ENCODE measurements at regions not wholly inside any gene's neighbourhood (a gene's known extent, or its start where the extent isn't known, plus 50 kb on each side); places are given as distances from the start of the nearest gene placed in this dataset.

GRCh38 chr9:119956111-119956510 is 586.9 kb upstream of the BRINP1 start:
- DNase-seq, result no peak
- no peak overlapping the region for H3K27ac Mint-ChIP-seq
- no peaks in the 10 kb centered on the region for H3K4me1 Mint-ChIP-seq (ENCODE audit: low read depth)
- H3K4me3 Mint-ChIP-seq, result no peak overlapping the region
- peaks cover under 1% of the 10 kb centered on the region for H3K27me3 Mint-ChIP-seq (ENCODE audit: low read depth)
- H3K9me3 Mint-ChIP-seq, result peaks cover 0 to 5% of the 10 kb centered on the region in 2 donors
- H3K36me3 Mint-ChIP-seq (ENCODE audit: insufficient read depth in 2 of 2), result no peaks in the 10 kb centered on the region
- no peak for ATAC-seq (replicated peaks in 1 of 2)

GRCh38 chr9:119955276-119955675 is 586.0 kb upstream of the BRINP1 start:
- no peaks in the 10 kb centered on the region for H3K27me3 Mint-ChIP-seq (ENCODE audit: low read depth)
- H3K27ac Mint-ChIP-seq, result no peak overlapping the region
- no peak overlapping the region for H3K4me3 Mint-ChIP-seq
- DNase-seq (no peak), ATAC-seq (replicated peaks in 1 of 2) (no peak)
- H3K4me1 Mint-ChIP-seq (ENCODE audit: low read depth), result no peaks in the 10 kb centered on the region
- no peaks in the 10 kb centered on the region for H3K36me3 Mint-ChIP-seq (ENCODE audit: insufficient read depth in 2 of 2)
- H3K9me3 Mint-ChIP-seq, result peaks cover 0 to 5% of the 10 kb centered on the region in 2 donors

- Mint-ChIP-seq H3K27ac (no peak overlapping the region), H3K9me3 (peaks cover 0 to 2% of the 10 kb centered on the region in 2 donors), H3K4me1 (ENCODE audit: low read depth) (no peaks in the 10 kb centered on the region), H3K27me3 (ENCODE audit: low read depth) (no peaks in the 10 kb centered on the region), H3K36me3 (ENCODE audit: insufficient read depth in 2 of 2) (no peaks in the 10 kb centered on the region), H3K4me3 (no peak overlapping the region)
- ATAC-seq (replicated peaks in 1 of 2), result no peak
- no peak for DNase-seq
Observed at GRCh38 chr9:119951591-119951990, 582.4 kb upstream of the BRINP1 start.

GRCh38 chr9:119951090-119951489 is 581.9 kb upstream of the BRINP1 start:
- no peak for DNase-seq
- Mint-ChIP-seq H3K27me3 (ENCODE audit: low read depth) (no peaks in the 10 kb centered on the region), H3K36me3 (ENCODE audit: insufficient read depth in 2 of 2) (no peaks in the 10 kb centered on the region), H3K4me3 (no peak overlapping the region), H3K27ac (no peak overlapping the region), H3K9me3 (peaks cover 0 to 2% of the 10 kb centered on the region in 2 donors), H3K4me1 (ENCODE audit: low read depth) (no peaks in the 10 kb centered on the region)
- ATAC-seq (replicated peaks in 1 of 2), result no peak

- Mint-ChIP-seq H3K9me3 (no peaks in the 10 kb centered on the region), H3K27ac (no peak overlapping the region), H3K36me3 (ENCODE audit: insufficient read depth in 2 of 2) (no peaks in the 10 kb centered on the region), H3K4me3 (no peak overlapping the region), H3K4me1 (ENCODE audit: low read depth) (no peaks in the 10 kb centered on the region), H3K27me3 (ENCODE audit: low read depth) (no peaks in the 10 kb centered on the region)
- DNase-seq, result no peak
- no peak for ATAC-seq (replicated peaks in 1 of 2)
Observed at GRCh38 chr9:119945686-119946085, 576.5 kb upstream of the BRINP1 start.

GRCh38 chr9:119941091-119941490 is 571.9 kb upstream of the BRINP1 start:
- DNase-seq (no peak), ATAC-seq (replicated peaks in 1 of 2) (no peak)
- no peak overlapping the region for H3K4me3 Mint-ChIP-seq
- H3K27me3 Mint-ChIP-seq (ENCODE audit: low read depth), result no peaks in the 10 kb centered on the region
- no peaks in the 10 kb centered on the region for H3K4me1 Mint-ChIP-seq (ENCODE audit: low read depth)
- no peak overlapping the region for H3K27ac Mint-ChIP-seq
- H3K36me3 Mint-ChIP-seq (ENCODE audit: insufficient read depth in 2 of 2), result no peaks in the 10 kb centered on the region
- no peaks in the 10 kb centered on the region for H3K9me3 Mint-ChIP-seq

- H3K27me3 Mint-ChIP-seq (ENCODE audit: low read depth), result no peaks in the 10 kb centered on the region
- no peak overlapping the region for H3K27ac Mint-ChIP-seq
- no peaks in the 10 kb centered on the region for H3K36me3 Mint-ChIP-seq (ENCODE audit: insufficient read depth in 2 of 2)
- H3K4me3 Mint-ChIP-seq, result no peak overlapping the region
- no peaks in the 10 kb centered on the region for H3K4me1 Mint-ChIP-seq (ENCODE audit: low read depth)
- no peak for ATAC-seq (replicated peaks in 1 of 2)
- no peak for DNase-seq
- H3K9me3 Mint-ChIP-seq, result no peaks in the 10 kb centered on the region
Observed at GRCh38 chr9:119938871-119939270, 569.6 kb upstream of the BRINP1 start.

- Mint-ChIP-seq H3K4me3 (no peak overlapping the region), H3K36me3 (ENCODE audit: insufficient read depth in 2 of 2) (no peaks in the 10 kb centered on the region), H3K4me1 (ENCODE audit: low read depth) (no peaks in the 10 kb centered on the region), H3K9me3 (peaks cover 2 to 3% of the 10 kb centered on the region in 2 donors), H3K27me3 (ENCODE audit: low read depth) (no peaks in the 10 kb centered on the region), H3K27ac (no peak overlapping the region)
- ATAC-seq (replicated peaks in 1 of 2) (no peak), DNase-seq (no peak)
Observed at GRCh38 chr9:119934497-119934896, 565.3 kb upstream of the BRINP1 start.

- Mint-ChIP-seq H3K27me3 (ENCODE audit: low read depth) (no peaks in the 10 kb centered on the region), H3K4me3 (no peak overlapping the region), H3K4me1 (ENCODE audit: low read depth) (no peaks in the 10 kb centered on the region), H3K9me3 (peaks cover 2 to 3% of the 10 kb centered on the region in 2 donors), H3K36me3 (ENCODE audit: insufficient read depth in 2 of 2) (no peaks in the 10 kb centered on the region), H3K27ac (no peak overlapping the region)
- ATAC-seq (replicated peaks in 1 of 2) (no peak), DNase-seq (no peak)
Observed at GRCh38 chr9:119933191-119933590, 564.0 kb upstream of the BRINP1 start.

- no peaks in the 10 kb centered on the region for H3K27me3 Mint-ChIP-seq (ENCODE audit: low read depth)
- no peaks in the 10 kb centered on the region for H3K4me1 Mint-ChIP-seq (ENCODE audit: low read depth)
- ATAC-seq (replicated peaks in 1 of 2) (no peak), DNase-seq (no peak)
- no peak overlapping the region for H3K27ac Mint-ChIP-seq
- H3K36me3 Mint-ChIP-seq (ENCODE audit: insufficient read depth in 2 of 2), result no peaks in the 10 kb centered on the region
- H3K4me3 Mint-ChIP-seq, result no peak overlapping the region
- H3K9me3 Mint-ChIP-seq, result peaks cover 0 to 5% of the 10 kb centered on the region in 2 donors
Observed at GRCh38 chr9:119924736-119925135, 555.5 kb upstream of the BRINP1 start.

- Mint-ChIP-seq H3K9me3 (peaks cover 3 to 8% of the 10 kb centered on the region in 2 donors), H3K27ac (no peak overlapping the region), H3K4me3 (no peak overlapping the region), H3K4me1 (ENCODE audit: low read depth) (no peaks in the 10 kb centered on the region), H3K27me3 (ENCODE audit: low read depth) (no peaks in the 10 kb centered on the region), H3K36me3 (ENCODE audit: insufficient read depth in 2 of 2) (no peaks in the 10 kb centered on the region)
- DNase-seq, result no peak
- ATAC-seq (replicated peaks in 1 of 2), result no peak
Observed at GRCh38 chr9:119917175-119917574, 547.9 kb upstream of the BRINP1 start.

- ATAC-seq (replicated peaks in 1 of 2) (no peak), DNase-seq (no peak)
- H3K4me1 Mint-ChIP-seq (ENCODE audit: low read depth), result no peaks in the 10 kb centered on the region
- peaks cover 5 to 6% of the 10 kb centered on the region in 2 donors for H3K9me3 Mint-ChIP-seq
- H3K4me3 Mint-ChIP-seq, result no peak overlapping the region
- H3K27ac Mint-ChIP-seq, result no peak overlapping the region
- no peaks in the 10 kb centered on the region for H3K27me3 Mint-ChIP-seq (ENCODE audit: low read depth)
- peaks cover 0 to 3% of the 10 kb centered on the region in 2 donors for H3K36me3 Mint-ChIP-seq (ENCODE audit: insufficient read depth in 2 of 2)
Observed at GRCh38 chr9:119907056-119907455, 537.8 kb upstream of the BRINP1 start.

GRCh38 chr9:119905724-119906123 is 536.5 kb upstream of the BRINP1 start:
- Mint-ChIP-seq H3K4me3 (no peak overlapping the region), H3K27me3 (ENCODE audit: low read depth) (no peaks in the 10 kb centered on the region), H3K36me3 (ENCODE audit: insufficient read depth in 2 of 2) (peaks cover 0 to 4% of the 10 kb centered on the region in 2 donors), H3K4me1 (ENCODE audit: low read depth) (no peaks in the 10 kb centered on the region), H3K27ac (no peak overlapping the region), H3K9me3 (peaks cover 7 to 8% of the 10 kb centered on the region in 2 donors)
- ATAC-seq (replicated peaks in 1 of 2) (no peak), DNase-seq (no peak)

- peaks cover 5 to 8% of the 10 kb centered on the region in 2 donors for H3K9me3 Mint-ChIP-seq
- no peak for ATAC-seq (replicated peaks in 1 of 2)
- no peak overlapping the region for H3K4me3 Mint-ChIP-seq
- peaks cover 0 to 1% of the 10 kb centered on the region in 2 donors for H3K36me3 Mint-ChIP-seq (ENCODE audit: insufficient read depth in 2 of 2)
- H3K27me3 Mint-ChIP-seq (ENCODE audit: low read depth), result no peaks in the 10 kb centered on the region
- no peaks in the 10 kb centered on the region for H3K4me1 Mint-ChIP-seq (ENCODE audit: low read depth)
- no peak overlapping the region for H3K27ac Mint-ChIP-seq
- DNase-seq, result no peak
Observed at GRCh38 chr9:119903851-119904250, 534.6 kb upstream of the BRINP1 start.
